ENCODE measurements at regions not wholly inside any gene's neighbourhood (a gene's known extent, or its start where the extent isn't known, plus 50 kb on each side); places are given as distances from the start of the nearest gene placed in this dataset.

GRCh38 chr10:113379091-113379490, 173.8 kb upstream of the HABP2 start (continued):
- TF ChIP-seq CTCF (conservative IDR thresholded peaks at IDR 0.05; ENCODE audit: low read depth in 2 of 2), result no peak
- TF ChIP-seq ZNF331 (CRISPR knock-in tag; IDR thresholded peaks at IDR 0.05; ENCODE audit: low read depth), result no peak
- no peak for TF ChIP-seq REST (IDR thresholded peaks at IDR 0.05; ENCODE audit: unreplicated experiment)
- TF ChIP-seq CREB1 (CRISPR knock-in tag; IDR thresholded peaks at IDR 0.05; ENCODE audit: low read depth), result no peak
- no peak for TF ChIP-seq NANOG (IDR thresholded peaks at IDR 0.05; ENCODE audit: borderline replicate concordance)
- TF ChIP-seq STAT1 (IDR thresholded peaks at IDR 0.05; ENCODE audit: unreplicated experiment), result no peak

- no peak overlapping the region for H2AFZ ChIP-seq
- TF ChIP-seq ETS1 (IDR thresholded peaks at IDR 0.05) (no peak), REST (IDR thresholded peaks at IDR 0.05; ENCODE audit: unreplicated experiment) (no peak), JUNB (IDR thresholded peaks at IDR 0.05; ENCODE audit: unreplicated experiment) (no peak), ZNF114 (CRISPR knock-in tag; IDR thresholded peaks at IDR 0.05) (no peak), CTCF (conservative IDR thresholded peaks at IDR 0.05; ENCODE audit: low read depth in 2 of 2) (no peak), POLR2AphosphoS5 (IDR thresholded peaks at IDR 0.05; ENCODE audit: low read depth) (no peak), CREB1 (CRISPR knock-in tag; IDR thresholded peaks at IDR 0.05; ENCODE audit: low read depth) (no peak), STAT1 (IDR thresholded peaks at IDR 0.05; ENCODE audit: unreplicated experiment) (no peak), EZH2phosphoT487 (IDR thresholded peaks at IDR 0.05; ENCODE audit: unreplicated experiment) (no peak)
Observed at GRCh38 chr10:113381416-113381815, 171.4 kb upstream of the HABP2 start.

More at GRCh38 chr10:113381416-113381815, 171.4 kb upstream of the HABP2 start:
- H3K27ac Mint-ChIP-seq, result no peak overlapping the region
- DNase-seq (ENCODE audit: low spot score) (no peak), ATAC-seq (no peak)
- peaks cover 12% of the 10 kb centered on the region; the same call in 2 of the 3 replicates for H3K4me1 Mint-ChIP-seq
- no peak overlapping the region for H3K4me2 ChIP-seq
- no peaks in the 10 kb centered on the region for H3K79me2 ChIP-seq (replicated peaks; ENCODE audit: insufficient read depth)
- H3K36me3 Mint-ChIP-seq (ENCODE audit: low read depth), result no peaks in the 10 kb centered on the region
- H3K4me3 ChIP-seq, result no peak overlapping the region
- no peaks in the 10 kb centered on the region for H3K27me3 ChIP-seq (ENCODE audit: insufficient read depth)
- H3K4me1 ChIP-seq (ENCODE audit: insufficient read depth), result no peaks in the 10 kb centered on the region
- no peak overlapping the region for H3K27ac ChIP-seq (ENCODE audit: low read depth)
- no peaks in the 10 kb centered on the region for H3K9me3 Mint-ChIP-seq
- H3F3A ChIP-seq (replicated peaks; ENCODE audit: low read depth), result no peaks in the 10 kb centered on the region
- peaks cover 4% of the 10 kb centered on the region for H3K27me3 Mint-ChIP-seq (ENCODE audit: insufficient read depth, low read depth, poor library complexity)
- H3K36me3 ChIP-seq (ENCODE audit: insufficient read depth), result no peaks in the 10 kb centered on the region
- no peaks in the 10 kb centered on the region for H4K20me1 ChIP-seq (replicated peaks; ENCODE audit: insufficient read depth)
- peaks cover 4% of the 10 kb centered on the region; the same call in 1 of the 2 replicates for H3K9me2 ChIP-seq (ENCODE audit: insufficient read depth)
- H3K4me3 Mint-ChIP-seq, result no peak overlapping the region
